ENCODE measurements at regions not wholly inside any gene's neighbourhood (a gene's known extent, or its start where the extent isn't known, plus 50 kb on each side); places are given as distances from the start of the nearest gene placed in this dataset.
"Not testable (repeated sequence)": the region's sequence is repeated elsewhere in the genome, so short reads cannot be mapped to it uniquely, and the experiment has no call there.

GRCh38 chr10:120103738-120104560, 211.4 kb downstream of the SEC23IP start:
- H3K4me3 ChIP-seq (ENCODE audit: low read length), result no peak overlapping the region
- no peak for DNase-seq (ENCODE audit: low read depth, low spot score)

GRCh38 chr10:120105001-120105400, 212.5 kb downstream of the SEC23IP start:
- DNase-seq (ENCODE audit: low read depth, low spot score), result no peak
- H3K4me3 ChIP-seq (ENCODE audit: low read length), result no peak overlapping the region

GRCh38 chr10:120105492-120105891, 213.0 kb downstream of the SEC23IP start:
- no peak for DNase-seq (ENCODE audit: low read depth, low spot score)
- H3K4me3 ChIP-seq (ENCODE audit: low read length), result no peak overlapping the region

GRCh38 chr10:120108916-120109315, 216.4 kb downstream of the SEC23IP start:
- DNase-seq (ENCODE audit: low read depth, low spot score), result no peak
- no peak overlapping the region for H3K4me3 ChIP-seq (ENCODE audit: low read length)

- H3K4me3 ChIP-seq (ENCODE audit: low read length); DNase-seq (ENCODE audit: low read depth, low spot score): not testable (repeated sequence)
Measured at GRCh38 chr10:120109725-120110124, 217.2 kb downstream of the SEC23IP start.

- H3K4me3 ChIP-seq (ENCODE audit: low read length), result no peak overlapping the region
- DNase-seq (ENCODE audit: low read depth, low spot score), result no peak
Measured at GRCh38 chr10:120110196-120110595, 217.7 kb downstream of the SEC23IP start.

GRCh38 chr10:120111628-120112027, 219.1 kb downstream of the SEC23IP start:
- no peak for DNase-seq (ENCODE audit: low read depth, low spot score)
- H3K4me3 ChIP-seq (ENCODE audit: low read length), result no peak overlapping the region

GRCh38 chr10:120112809-120113208, 220.3 kb downstream of the SEC23IP start:
- no peak overlapping the region for H3K4me3 ChIP-seq (ENCODE audit: low read length)
- no peak for DNase-seq (ENCODE audit: low read depth, low spot score)

GRCh38 chr10:120115959-120116358, 223.4 kb downstream of the SEC23IP start:
- no peak overlapping the region for H3K4me3 ChIP-seq (ENCODE audit: low read length)
- DNase-seq (ENCODE audit: low read depth, low spot score), result no peak

- DNase-seq (ENCODE audit: low read depth, low spot score), result no peak
Measured at GRCh38 chr10:120121768-120122167, 229.2 kb downstream of the SEC23IP start.

GRCh38 chr10:120131183-120131582, 238.7 kb downstream of the SEC23IP start:
- peak; percentile 64 for DNase-seq (ENCODE audit: low read depth, low spot score)
- no peak overlapping the region for H3K4me3 ChIP-seq (ENCODE audit: low read length)

More at GRCh38 chr10:120121768-120122167, 229.2 kb downstream of the SEC23IP start:
- H3K4me3 ChIP-seq (ENCODE audit: low read length), result no peak overlapping the region

- H3K4me3 ChIP-seq (ENCODE audit: low read length), result no peak overlapping the region
- peak; percentile 67 for DNase-seq (ENCODE audit: low read depth, low spot score)
Measured at GRCh38 chr10:120132811-120133210, 240.3 kb downstream of the SEC23IP start.

GRCh38 chr10:120138689-120139088, 246.2 kb downstream of the SEC23IP start:
- H3K4me3 ChIP-seq (ENCODE audit: low read length), result no peak overlapping the region
- DNase-seq (ENCODE audit: low read depth, low spot score), result no peak

GRCh38 chr10:120145107-120145506, 252.6 kb downstream of the SEC23IP start:
- H3K4me3 ChIP-seq (ENCODE audit: low read length), result no peak overlapping the region; the same call in 1 of the 2 replicates
- DNase-seq (ENCODE audit: low read depth, low spot score), result peak; percentile 98

- H3K4me3 ChIP-seq (ENCODE audit: low read length), result no peak overlapping the region
- DNase-seq (ENCODE audit: low read depth, low spot score), result no peak
Measured at GRCh38 chr10:120156614-120157274, 264.2 kb downstream of the SEC23IP start.

GRCh38 chr10:120161111-120161510, 268.6 kb downstream of the SEC23IP start:
- no peak for DNase-seq (ENCODE audit: low read depth, low spot score)
- no peak overlapping the region for H3K4me3 ChIP-seq (ENCODE audit: low read length)

- H3K4me3 ChIP-seq (ENCODE audit: low read length), result no peak overlapping the region
- DNase-seq (ENCODE audit: low read depth, low spot score), result no peak
Measured at GRCh38 chr10:120162471-120162870, 269.9 kb downstream of the SEC23IP start.

- H3K4me3 ChIP-seq (ENCODE audit: low read length), result no peak overlapping the region
- DNase-seq (ENCODE audit: low read depth, low spot score), result no peak
Measured at GRCh38 chr10:120172356-120172755, 279.8 kb downstream of the SEC23IP start.

GRCh38 chr10:120174491-120174890, 282.0 kb downstream of the SEC23IP start:
- H3K4me3 ChIP-seq (ENCODE audit: low read length), result no peak overlapping the region
- DNase-seq (ENCODE audit: low read depth, low spot score), result no peak

GRCh38 chr10:120177330-120177729, 279.7 kb upstream of the PLPP4 start:
- H3K4me3 ChIP-seq (ENCODE audit: low read length), result no peak overlapping the region
- no peak for DNase-seq (ENCODE audit: low read depth, low spot score)
